Caco-2 (cell line): ENCODE measurements at regions not wholly inside any gene's neighbourhood (a gene's known extent, or its start where the extent isn't known, plus 50 kb on each side); places are given as distances from the start of the nearest gene placed in this dataset.

Source experiments
- BruUV-seq: library from RNA; stranded (reverse); fragments of 400-500 nt; replicated peaks from 2 replicates; lab custom pipeline; 2021; lab: Mats Ljungman, UMichigan
- CTCF ChIA-PET: fragments of 300-600 bp; sonication (Branson Sonifier 250); formaldehyde crosslinking; loops from one replicate; lab custom pipeline; 2022; ENCODE audit warnings: antibody characterized with exemption; lab: Charles Lee
- POLR2A ChIA-PET: fragments of 300-600 bp; sonication (Branson Sonifier 250); formaldehyde crosslinking; loops from one replicate; lab custom pipeline; 2022; ENCODE audit warnings: antibody characterized with exemption; lab: Charles Lee
- DNase-seq, 2 experiments: peaks; one replicate each; pipeline versions ENCODE4 v3.0.0 to v3.0.0-alpha.2; 2020 to 2022
- H3K27me3 ChIP-seq: replicated peaks from 2 replicates; pipeline ENCODE4 v1.6.0; 2011; ENCODE audit warnings: low read length; ENCODE audit not compliant: control insufficient read depth, insufficient read depth
- H3K36me3 ChIP-seq: 2 replicates; pipeline ENCODE4 v1.5.1; 2011; ENCODE audit warnings: low read length; ENCODE audit not compliant: control insufficient read depth, insufficient read depth
- H3K4me1 ChIP-seq: fragments of 250-450 bp; sonication (Bioruptor Pico); 2 replicates; pipeline ENCODE4 v1.5.1; 2020; ENCODE audit warnings: mild to moderate bottlenecking
- H3K4me3 ChIP-seq: 2 replicates; pipeline ENCODE4 v1.5.1; 2011; ENCODE audit warnings: low read depth, mild to moderate bottlenecking, control low read depth, low read length
- H3K9me3 ChIP-seq: fragments of 250-450 bp; sonication (Bioruptor Pico); 2 replicates; pipeline ENCODE4 v1.5.1; 2020; ENCODE audit warnings: mild to moderate bottlenecking, moderate library complexity
- H3K27ac Mint-ChIP-seq: one replicate; pipeline ENCODE4 v1.8.0; 2022; ENCODE audit warnings: mixed read lengths; ENCODE audit not compliant: unreplicated experiment
- H3K27me3 Mint-ChIP-seq: one replicate; pipeline ENCODE4 v1.8.0; 2022; ENCODE audit warnings: mixed read lengths; ENCODE audit not compliant: insufficient read depth, unreplicated experiment
- H3K36me3 Mint-ChIP-seq: one replicate; pipeline ENCODE4 v1.8.0; 2022; ENCODE audit warnings: mild to moderate bottlenecking, mixed read lengths; ENCODE audit not compliant: insufficient read depth, unreplicated experiment
- H3K4me1 Mint-ChIP-seq: one replicate; pipeline ENCODE4 v1.8.0; 2022; ENCODE audit warnings: low read depth, mixed read lengths; ENCODE audit not compliant: unreplicated experiment
- H3K4me3 Mint-ChIP-seq: one replicate; pipeline ENCODE4 v1.8.0; 2022; ENCODE audit warnings: mild to moderate bottlenecking, moderate library complexity, mixed read lengths; ENCODE audit not compliant: unreplicated experiment
- H3K9me3 Mint-ChIP-seq: one replicate; pipeline ENCODE4 v1.8.0; 2022; ENCODE audit warnings: mixed read lengths; ENCODE audit not compliant: unreplicated experiment
- CTCF ChIP-seq, 2 experiments: fragments of 200-600 bp in 1 of 2; IDR thresholded peaks; 1 replicate in 1 of 2; 2 replicates in 1 of 2; pipeline versions ENCODE4 v1.5.1 to v1.8.0; 2011 to 2022; ENCODE audit warnings: antibody characterized with exemption in 1 of 2, control low read depth in 1 of 2, inconsistent platforms in 1 of 2, low read depth in 1 of 2, low read length in 1 of 2, mild to moderate bottlenecking in 1 of 2, moderate library complexity in 1 of 2; ENCODE audit not compliant: insufficient read depth in 1 of 2, severe bottlenecking in 1 of 2, unreplicated experiment in 1 of 2
- intact Hi-C: fragments of 100-400 bp; cut with micrococcal nuclease; formaldehyde crosslinking; loops from one replicate; pipeline ENCODE4 v1.10.0; 2022; ENCODE audit not compliant: unreplicated experiment

DNA sequence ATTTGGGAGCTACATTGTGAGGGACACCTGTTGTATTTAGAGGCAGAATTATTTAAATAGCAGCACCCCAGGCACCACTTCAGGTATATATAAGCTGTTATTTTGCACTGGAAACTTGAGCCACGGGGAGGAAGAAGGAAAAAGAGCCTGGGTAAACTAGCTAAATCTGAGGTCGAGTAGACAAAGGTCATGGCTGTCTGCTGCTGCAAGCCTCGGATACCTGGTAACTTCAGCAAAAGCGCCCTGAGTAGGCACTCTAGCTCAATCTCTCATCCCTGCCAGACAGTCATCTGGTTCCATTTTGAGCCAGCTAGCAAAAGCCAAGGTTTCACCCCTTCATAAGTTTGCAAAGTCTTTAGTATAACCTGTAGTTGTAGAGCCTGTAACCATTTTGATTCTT is 101.9 kb upstream of the ZNF644 start:
- H3K4me1 ChIP-seq = peaks cover 14% of the 10 kb centered on the region
- no peak overlapping the region for H3K4me3 ChIP-seq
- no peaks in the 10 kb centered on the region for H3K27me3 ChIP-seq
- Mint-ChIP-seq H3K27ac (no peak overlapping the region), H3K27me3 (no peaks in the 10 kb centered on the region), H3K4me3 (no peak overlapping the region), H3K4me1 (peaks cover 10% of the 10 kb centered on the region), H3K36me3 (no peaks in the 10 kb centered on the region), H3K9me3 (no peaks in the 10 kb centered on the region)
- intact Hi-C loops = loop anchor here (5.0 kb wide), 1 partner anchor 36 kb away; no protein-coding TSS in a partner anchor
- POLR2A ChIA-PET = no interaction called here
- CTCF ChIA-PET = no interaction called here
- TF ChIP-seq CTCF (IDR thresholded peaks at IDR 0.05; ENCODE audit: insufficient read depth in 1 of 2, low read depth in 1 of 2, low read length in 1 of 2, severe bottlenecking in 1 of 2, unreplicated experiment in 1 of 2) = no peak
- no peak for DNase-seq
- H3K9me3 ChIP-seq = no peaks in the 10 kb centered on the region
- no TSS peak for BruUV-seq
- H3K36me3 ChIP-seq = no peaks in the 10 kb centered on the region

GRCh38 chr1:91123319-91123718 is 101.5 kb upstream of the ZNF644 start:
- no peak for TF ChIP-seq CTCF (IDR thresholded peaks at IDR 0.05; ENCODE audit: insufficient read depth in 1 of 2, low read depth in 1 of 2, low read length in 1 of 2, severe bottlenecking in 1 of 2, unreplicated experiment in 1 of 2)
- ChIA-PET POLR2A (no interaction called here), CTCF (no interaction called here)
- intact Hi-C loops = loop anchor here (5.0 kb wide), 1 partner anchor 36 kb away; no protein-coding TSS in a partner anchor
- Histone ChIP-seq H3K4me1 (peaks cover 14% of the 10 kb centered on the region), H3K9me3 (no peaks in the 10 kb centered on the region), H3K36me3 (no peaks in the 10 kb centered on the region), H3K27me3 (no peaks in the 10 kb centered on the region), H3K4me3 (no peak overlapping the region)
- DNase-seq = no peak
- H3K27me3 Mint-ChIP-seq = no peaks in the 10 kb centered on the region
- H3K36me3 Mint-ChIP-seq = no peaks in the 10 kb centered on the region
- no peak overlapping the region for H3K27ac Mint-ChIP-seq
- peaks cover 10% of the 10 kb centered on the region for H3K4me1 Mint-ChIP-seq
- H3K4me3 Mint-ChIP-seq = no peak overlapping the region
- H3K9me3 Mint-ChIP-seq = no peaks in the 10 kb centered on the region
- no TSS peak for BruUV-seq

DNA sequence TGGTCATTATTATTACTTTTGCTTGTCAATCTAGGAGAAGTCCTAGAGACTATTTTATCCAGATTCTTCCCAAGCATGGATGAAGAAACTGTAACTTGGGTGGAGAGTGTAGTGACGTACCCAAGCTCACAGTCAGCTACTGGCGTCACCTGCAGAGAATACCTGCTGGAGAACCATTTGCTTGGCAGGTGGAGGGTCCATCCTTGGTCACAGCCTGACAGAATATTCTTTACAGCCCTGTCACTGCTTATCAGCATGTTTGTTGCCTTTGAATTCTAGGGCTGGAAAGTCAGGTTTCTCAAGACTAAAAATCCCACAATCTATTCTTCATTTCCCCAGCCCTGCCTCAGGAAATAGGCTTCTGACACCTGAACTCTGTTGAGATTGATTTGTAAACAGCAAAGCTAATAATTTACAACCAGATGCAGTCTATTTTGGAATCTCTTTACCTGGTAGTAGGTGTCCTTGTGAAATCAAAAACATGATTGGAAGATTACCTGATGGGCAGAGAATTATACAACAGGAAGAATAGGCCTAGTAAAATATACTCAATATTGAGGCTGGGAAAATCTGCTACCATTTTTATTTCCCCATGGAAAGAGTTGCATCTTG is 100.4 kb upstream of the ZNF644 start:
- intact Hi-C loops = loop anchor here (5.0 kb wide), 1 partner anchor 35 kb away; no protein-coding TSS in a partner anchor
- no TSS peak for BruUV-seq
- Histone ChIP-seq H3K9me3 (no peaks in the 10 kb centered on the region), H3K27me3 (no peaks in the 10 kb centered on the region), H3K4me3 (no peak overlapping the region), H3K36me3 (no peaks in the 10 kb centered on the region), H3K4me1 (peaks cover 14% of the 10 kb centered on the region)
- Mint-ChIP-seq H3K36me3 (no peaks in the 10 kb centered on the region), H3K27me3 (no peaks in the 10 kb centered on the region), H3K27ac (no peak overlapping the region), H3K4me1 (peaks cover 10% of the 10 kb centered on the region), H3K4me3 (no peak overlapping the region), H3K9me3 (no peaks in the 10 kb centered on the region)
- TF ChIP-seq CTCF (IDR thresholded peaks at IDR 0.05; ENCODE audit: insufficient read depth in 1 of 2, low read depth in 1 of 2, low read length in 1 of 2, severe bottlenecking in 1 of 2, unreplicated experiment in 1 of 2) = no peak
- DNase-seq = peak in 1 of 2 experiments; percentile 2
- POLR2A ChIA-PET = no interaction called here
- CTCF ChIA-PET = no interaction called here
